ENCODE measurements at regions not wholly inside any gene's neighbourhood (a gene's known extent, or its start where the extent isn't known, plus 50 kb on each side); places are given as distances from the start of the nearest gene placed in this dataset.

GRCh38 chr2:81363800-81364199, 1059.2 kb upstream of the LRRTM1 start:
- no peak for TF ChIP-seq CTCF (IDR thresholded peaks at IDR 0.05; ENCODE audit: low read length)
- no peak for TF ChIP-seq EZH2 (IDR thresholded peaks at IDR 0.05; ENCODE audit: borderline replicate concordance, low read length)
